SU-DHL-6 (cell line): ENCODE measurements at regions not wholly inside any gene's neighbourhood (a gene's known extent, or its start where the extent isn't known, plus 50 kb on each side); places are given as distances from the start of the nearest gene placed in this dataset.
"Not testable (repeated sequence)": the region's sequence is repeated elsewhere in the genome, so short reads cannot be mapped to it uniquely, and the experiment has no call there.

Experiments
- H2AFZ ChIP-seq: fragments of 200-600 bp; sonication (generic); 2 replicates; pipeline ENCODE4 v1.6.1; 2014; ENCODE audit warnings: low read depth, mild to moderate bottlenecking, moderate library complexity, mixed read lengths, antibody characterized with exemption, low read length; ENCODE audit not compliant: severe bottlenecking
- H3F3A ChIP-seq: fragments of 200-600 bp; shearing (Covaris generic); 2 replicates; pipeline ENCODE4 v1.6.0; 2016; ENCODE audit warnings: antibody characterized with exemption, mild to moderate bottlenecking; ENCODE audit not compliant: insufficient read depth
- H3K27ac ChIP-seq: fragments of 200-600 bp; sonication (generic); 2 replicates; pipeline ENCODE4 v1.5.1; 2016; ENCODE audit warnings: low read depth, mild to moderate bottlenecking, low read length, moderate library complexity, mixed read lengths
- H3K27me3 ChIP-seq: fragments of 200-600 bp; sonication (generic), shearing (Covaris generic); 2 replicates; pipeline ENCODE4 v1.6.0; 2014; ENCODE audit warnings: mild to moderate bottlenecking, low read length
- H3K36me3 ChIP-seq: fragments of 200-600 bp; sonication (generic); 2 replicates; pipeline ENCODE4 v1.6.1; 2014; ENCODE audit warnings: mild to moderate bottlenecking, low read length, mixed read lengths
- H3K4me2 ChIP-seq: fragments of 300-600, 200-600 bp; shearing (Covaris generic), sonication (generic); 2 replicates; pipeline ENCODE4 v1.6.0; 2014; ENCODE audit warnings: low read length, low read depth, mild to moderate bottlenecking; ENCODE audit not compliant: poor library complexity, severe bottlenecking
- H3K4me3 ChIP-seq: fragments of 200-600 bp; sonication (generic); 2 replicates; pipeline ENCODE4 v1.5.1; 2014; ENCODE audit warnings: antibody characterized with exemption, low read length, mild to moderate bottlenecking, mixed read lengths; ENCODE audit not compliant: insufficient read depth, poor library complexity, severe bottlenecking
- H3K79me2 ChIP-seq: fragments of 200-600 bp; sonication (generic); 2 replicates; pipeline ENCODE4 v1.6.1; 2014; ENCODE audit warnings: mild to moderate bottlenecking, low read length, moderate library complexity; ENCODE audit not compliant: insufficient read depth
- H3K9ac ChIP-seq: fragments of 200-600 bp; sonication (generic); 2 replicates; pipeline ENCODE4 v1.7.0; 2014; ENCODE audit warnings: mild to moderate bottlenecking, low read length
- H3K9me2 ChIP-seq: fragments of 200-600 bp; sonication (generic); replicated peaks from 2 replicates; pipeline ENCODE4 v1.6.1; 2014; ENCODE audit warnings: low read length; ENCODE audit not compliant: insufficient read depth
- H3K9me3 ChIP-seq: fragments of 200-600 bp; sonication (generic); 2 replicates; pipeline ENCODE4 v1.6.1; 2014; ENCODE audit warnings: low read length, mixed read lengths; ENCODE audit not compliant: insufficient read depth
- H4K20me1 ChIP-seq: fragments of 200-600 bp; sonication (generic); 2 replicates; pipeline ENCODE4 v1.6.1; 2014; ENCODE audit warnings: low read depth, mild to moderate bottlenecking, antibody characterized with exemption, low read length, moderate library complexity, mixed read lengths
- EZH2phosphoT487 ChIP-seq: fragments of 200-600 bp; sonication (generic), shearing (Covaris generic); conservative IDR thresholded peaks from 2 replicates; pipeline ENCODE4 v1.6.1; 2018; ENCODE audit warnings: mild to moderate bottlenecking, antibody characterized with exemption, low read length, moderate library complexity, mixed read lengths
- TF ChIP-seq, protein P1 (sequence below): fragments of 200-600 bp; sonication (generic); IDR thresholded peaks from one replicate; pipeline ENCODE4 v1.5.1; 2017; ENCODE audit warnings: antibody characterized with exemption, mild to moderate bottlenecking, low read length, moderate library complexity; ENCODE audit not compliant: insufficient read depth, poor library complexity, severe bottlenecking

DNA sequence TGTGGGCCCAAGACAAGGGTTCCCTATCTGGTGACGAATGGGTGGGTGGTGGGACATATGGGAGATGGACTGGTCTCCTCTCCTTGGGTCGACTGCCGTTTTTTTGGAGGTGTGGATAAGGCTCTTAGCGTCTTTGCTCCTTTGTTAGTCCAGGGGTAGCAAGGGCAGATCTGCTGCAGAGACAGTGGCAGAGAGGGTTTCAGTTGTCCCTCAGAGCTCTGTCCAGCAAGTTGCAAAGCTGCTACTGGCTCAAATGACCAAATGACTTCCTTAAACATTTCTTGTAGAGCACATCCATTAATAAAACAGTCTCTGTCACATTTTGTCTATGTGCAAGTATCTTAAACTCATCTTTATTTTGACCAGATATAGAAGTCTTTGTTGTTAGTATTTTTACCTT is 508.0 kb upstream of the ADGRB3 start:
- H2AFZ ChIP-seq, result peak overlapping the region; percentile 83
- H3K9me2 ChIP-seq, result no peaks in the 10 kb centered on the region
- peaks cover 9% of the 10 kb centered on the region; the same call in 1 of the 2 replicates for H3K9me3 ChIP-seq
- no peaks in the 10 kb centered on the region for H4K20me1 ChIP-seq
- peak overlapping the region; percentile 98 for H3K27ac ChIP-seq
- peaks cover 10% of the 10 kb centered on the region for H3K36me3 ChIP-seq
- no peaks in the 10 kb centered on the region for H3K27me3 ChIP-seq
- no peak for TF ChIP-seq EZH2phosphoT487
- TF ChIP-seq, protein P1, sequence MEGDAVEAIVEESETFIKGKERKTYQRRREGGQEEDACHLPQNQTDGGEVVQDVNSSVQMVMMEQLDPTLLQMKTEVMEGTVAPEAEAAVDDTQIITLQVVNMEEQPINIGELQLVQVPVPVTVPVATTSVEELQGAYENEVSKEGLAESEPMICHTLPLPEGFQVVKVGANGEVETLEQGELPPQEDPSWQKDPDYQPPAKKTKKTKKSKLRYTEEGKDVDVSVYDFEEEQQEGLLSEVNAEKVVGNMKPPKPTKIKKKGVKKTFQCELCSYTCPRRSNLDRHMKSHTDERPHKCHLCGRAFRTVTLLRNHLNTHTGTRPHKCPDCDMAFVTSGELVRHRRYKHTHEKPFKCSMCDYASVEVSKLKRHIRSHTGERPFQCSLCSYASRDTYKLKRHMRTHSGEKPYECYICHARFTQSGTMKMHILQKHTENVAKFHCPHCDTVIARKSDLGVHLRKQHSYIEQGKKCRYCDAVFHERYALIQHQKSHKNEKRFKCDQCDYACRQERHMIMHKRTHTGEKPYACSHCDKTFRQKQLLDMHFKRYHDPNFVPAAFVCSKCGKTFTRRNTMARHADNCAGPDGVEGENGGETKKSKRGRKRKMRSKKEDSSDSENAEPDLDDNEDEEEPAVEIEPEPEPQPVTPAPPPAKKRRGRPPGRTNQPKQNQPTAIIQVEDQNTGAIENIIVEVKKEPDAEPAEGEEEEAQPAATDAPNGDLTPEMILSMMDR, result no peak
- peak overlapping the region; percentile 49 for H3K4me3 ChIP-seq
- H3K4me2 ChIP-seq, result peak overlapping the region; percentile 84
- H3F3A ChIP-seq, result peaks cover 33% of the 10 kb centered on the region
- peak overlapping the region; percentile 51 for H3K9ac ChIP-seq
- no peaks in the 10 kb centered on the region for H3K79me2 ChIP-seq

GRCh38 chr6:68126089-68126749 is 508.9 kb upstream of the ADGRB3 start:
- H4K20me1 ChIP-seq, result no peaks in the 10 kb centered on the region
- H3K36me3 ChIP-seq, result peaks cover 12% of the 10 kb centered on the region
- H2AFZ ChIP-seq, result peak overlapping the region; percentile 83
- no peaks in the 10 kb centered on the region for H3K27me3 ChIP-seq
- peaks cover 17% of the 10 kb centered on the region; the same call in 1 of the 2 replicates for H3K9me3 ChIP-seq
- H3K4me2 ChIP-seq, result peak overlapping the region; percentile 84
- peaks cover 33% of the 10 kb centered on the region for H3F3A ChIP-seq
- H3K9ac ChIP-seq, result peak overlapping the region; percentile 51
- no peaks in the 10 kb centered on the region for H3K9me2 ChIP-seq
- H3K27ac ChIP-seq, result peak overlapping the region; percentile 98
- H3K79me2 ChIP-seq, result no peaks in the 10 kb centered on the region
- TF ChIP-seq, protein P1, result no peak
- no peak for TF ChIP-seq EZH2phosphoT487
- peak overlapping the region; percentile 49 for H3K4me3 ChIP-seq

DNA sequence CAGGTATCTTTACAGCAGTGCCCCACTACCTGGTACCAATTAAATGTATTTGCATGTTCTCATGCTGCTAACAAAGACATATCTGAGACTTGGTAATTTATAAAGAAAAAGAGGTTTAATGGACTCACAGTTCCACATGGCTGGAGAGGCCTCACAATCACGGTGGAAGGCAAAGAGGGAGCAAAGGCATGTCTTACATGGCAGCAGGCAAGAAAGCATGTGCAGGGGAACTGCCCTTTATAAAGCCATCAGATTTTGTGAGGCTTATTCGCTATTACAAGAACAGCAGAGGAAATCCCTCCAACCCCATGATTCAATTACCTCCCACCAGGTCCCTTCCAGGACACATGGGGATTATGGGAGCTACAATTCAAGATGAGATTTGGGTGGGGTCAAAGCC is 512.1 kb upstream of the ADGRB3 start:
- H3K4me2 ChIP-seq, H3K4me3 ChIP-seq, H3K27ac ChIP-seq, H3K79me2 ChIP-seq, H4K20me1 ChIP-seq, H3K27me3 ChIP-seq, H3K9me2 ChIP-seq, H3K9ac ChIP-seq: not testable (repeated sequence)
- H2AFZ ChIP-seq, result peak overlapping the region; percentile 34
- H3F3A ChIP-seq, result peaks cover 22% of the 10 kb centered on the region
- H3K9me3 ChIP-seq, result peaks cover 21% of the 10 kb centered on the region; the same call in 1 of the 2 replicates
- H3K36me3 ChIP-seq, result peaks cover 12% of the 10 kb centered on the region

GRCh38 chr6:68122032-68122431 is 513.0 kb upstream of the ADGRB3 start:
- Histone ChIP-seq H2AFZ (peak overlapping the region; percentile 34), H4K20me1 (no peaks in the 10 kb centered on the region), H3K4me3 (no peak overlapping the region), H3K9me2 (no peaks in the 10 kb centered on the region), H3K4me2 (no peak overlapping the region), H3K36me3 (peaks cover 12% of the 10 kb centered on the region), H3K9ac (no peak overlapping the region), H3F3A (peaks cover 17% of the 10 kb centered on the region), H3K79me2 (no peaks in the 10 kb centered on the region), H3K9me3 (peaks cover 21% of the 10 kb centered on the region; the same call in 1 of the 2 replicates), H3K27me3 (no peaks in the 10 kb centered on the region), H3K27ac (no peak overlapping the region)
- TF ChIP-seq, protein P1, result no peak
- no peak for TF ChIP-seq EZH2phosphoT487

DNA sequence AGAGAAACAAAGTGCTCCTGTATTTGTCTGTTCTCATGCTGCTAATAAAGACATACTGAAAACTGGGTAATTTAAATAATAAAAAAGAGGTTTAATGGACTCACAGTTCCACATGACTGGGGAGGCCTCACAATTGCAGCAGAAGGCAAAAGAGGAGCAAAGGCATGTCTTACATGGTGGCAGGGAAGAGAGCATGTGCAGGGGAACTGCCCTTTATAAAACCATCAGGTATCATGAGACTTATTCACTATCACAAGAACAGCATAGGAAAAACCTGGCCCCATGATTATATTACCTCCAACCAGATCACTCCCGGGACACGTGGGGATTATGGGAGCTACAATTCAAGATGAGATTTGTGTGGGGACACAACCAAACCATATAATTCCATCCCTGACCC is 514.1 kb upstream of the ADGRB3 start:
- H4K20me1 ChIP-seq, H3K27ac ChIP-seq, H3K4me2 ChIP-seq, H3K4me3 ChIP-seq, H3K79me2 ChIP-seq, H3F3A ChIP-seq, H3K9ac ChIP-seq, H2AFZ ChIP-seq, H3K27me3 ChIP-seq, H3K9me2 ChIP-seq: not testable (repeated sequence)
- H3K36me3 ChIP-seq, result peaks cover 12% of the 10 kb centered on the region
- peaks cover 21% of the 10 kb centered on the region; the same call in 1 of the 2 replicates for H3K9me3 ChIP-seq
